ENCODE measurements at regions not wholly inside any gene's neighbourhood (a gene's known extent, or its start where the extent isn't known, plus 50 kb on each side); places are given as distances from the start of the nearest gene placed in this dataset.

- H3K9me3 ChIP-seq = no peaks in the 10 kb centered on the region
- intact Hi-C loops (cut with DNase I) = no loop called here
- no peaks in the 10 kb centered on the region for H3K36me3 ChIP-seq
- no peaks in the 10 kb centered on the region for H3K4me1 ChIP-seq
- H3K27me3 ChIP-seq = no peaks in the 10 kb centered on the region
- H3K4me3 ChIP-seq = no peak overlapping the region
- no peak for DNase-seq (ENCODE audit: extremely low spot score in 2 of 2)
- H3K27ac ChIP-seq = no peak overlapping the region
- TF ChIP-seq POLR2AphosphoS5 (IDR thresholded peaks at IDR 0.05; ENCODE audit: insufficient read depth in 1 of 2, low read depth in 1 of 2) (no peak), POLR2A (IDR thresholded peaks at IDR 0.05) (no peak), CTCF (IDR thresholded peaks at IDR 0.05) (no peak)
These were observed 330.6 kb upstream of the PMFBP1 start for GRCh38 chr16:72502594-72503005.

- Histone ChIP-seq H3K4me3 (no peak overlapping the region), H3K36me3 (no peaks in the 10 kb centered on the region), H3K4me1 (no peaks in the 10 kb centered on the region), H3K27me3 (no peaks in the 10 kb centered on the region), H3K9me3 (no peaks in the 10 kb centered on the region), H3K27ac (no peak overlapping the region)
- intact Hi-C loops (cut with DNase I) = no loop called here
- DNase-seq (ENCODE audit: extremely low spot score in 2 of 2) = no peak
- TF ChIP-seq POLR2A (IDR thresholded peaks at IDR 0.05) (no peak), POLR2AphosphoS5 (IDR thresholded peaks at IDR 0.05; ENCODE audit: insufficient read depth in 1 of 2, low read depth in 1 of 2) (no peak), CTCF (IDR thresholded peaks at IDR 0.05) (peak in 2 of 3 experiments; percentile 35 to 47)
These were observed 330.0 kb upstream of the PMFBP1 start for GRCh38 chr16:72501739-72502593.

- H3K4me3 ChIP-seq = no peak overlapping the region
- intact Hi-C loops (cut with DNase I) = no loop called here
These were observed 328.6 kb upstream of the PMFBP1 start for GRCh38 chr16:72500545-72500944.

GRCh38 chr16:72493716-72494415 is 321.9 kb upstream of the PMFBP1 start:
- no peak overlapping the region for H3K27ac ChIP-seq
- H3K4me3 ChIP-seq = no peak overlapping the region
- no peaks in the 10 kb centered on the region for H3K36me3 ChIP-seq
- no peak for DNase-seq (ENCODE audit: extremely low spot score in 2 of 2)
- H3K9me3 ChIP-seq = no peaks in the 10 kb centered on the region
- no peaks in the 10 kb centered on the region for H3K4me1 ChIP-seq
- intact Hi-C loops (cut with DNase I) = no loop called here
- no peak for TF ChIP-seq POLR2AphosphoS5 (IDR thresholded peaks at IDR 0.05; ENCODE audit: insufficient read depth in 1 of 2, low read depth in 1 of 2)
- TF ChIP-seq POLR2A (IDR thresholded peaks at IDR 0.05) = no peak
- TF ChIP-seq CTCF (IDR thresholded peaks at IDR 0.05) = no peak
- H3K27me3 ChIP-seq = no peaks in the 10 kb centered on the region

More at GRCh38 chr16:72500545-72500944, 328.6 kb upstream of the PMFBP1 start:
- TF ChIP-seq POLR2A (IDR thresholded peaks at IDR 0.05) (no peak), POLR2AphosphoS5 (IDR thresholded peaks at IDR 0.05; ENCODE audit: insufficient read depth in 1 of 2, low read depth in 1 of 2) (no peak), CTCF (IDR thresholded peaks at IDR 0.05) (no peak)
- H3K4me1 ChIP-seq = no peaks in the 10 kb centered on the region
- DNase-seq (ENCODE audit: extremely low spot score in 2 of 2) = no peak
- no peaks in the 10 kb centered on the region for H3K9me3 ChIP-seq
- no peak overlapping the region for H3K27ac ChIP-seq
- H3K27me3 ChIP-seq = no peaks in the 10 kb centered on the region
- H3K36me3 ChIP-seq = no peaks in the 10 kb centered on the region

- Histone ChIP-seq H3K27ac (no peak overlapping the region), H3K4me3 (no peak overlapping the region), H3K9me3 (no peaks in the 10 kb centered on the region), H3K27me3 (no peaks in the 10 kb centered on the region), H3K36me3 (no peaks in the 10 kb centered on the region), H3K4me1 (no peaks in the 10 kb centered on the region)
- intact Hi-C loops (cut with DNase I) = no loop called here
- DNase-seq (ENCODE audit: extremely low spot score in 2 of 2) = no peak
- TF ChIP-seq POLR2A (IDR thresholded peaks at IDR 0.05) (no peak), CTCF (IDR thresholded peaks at IDR 0.05) (no peak), POLR2AphosphoS5 (IDR thresholded peaks at IDR 0.05; ENCODE audit: insufficient read depth in 1 of 2, low read depth in 1 of 2) (no peak)
These were observed 315.3 kb upstream of the PMFBP1 start for GRCh38 chr16:72487283-72487682.

Data from vagina (tissue), 2 donors.